Stimulated activated CD4-positive, alpha-beta T cell treated with anti-CD3 and anti-CD28 coated beads, TNF-alpha, amount 100 ng/mL, for 1 hour (primary cell): ENCODE measurements at regions not wholly inside any gene's neighbourhood (a gene's known extent, or its start where the extent isn't known, plus 50 kb on each side); places are given as distances from the start of the nearest gene placed in this dataset.
A peak's percentile ranks its signal among the peaks of the same experiment; 100 is the strongest.

ENCODE experiments used
- DNase-seq, 3 donors: peaks; one replicate each; pipeline ENCODE4 v3.0.0-alpha.2; 2020; ENCODE audit warnings: low read depth in 3 of 3, low spot score in 1 of 3

- no peak for DNase-seq
Observed at GRCh38 chr12:13316587-13317246, 120.2 kb downstream of the EMP1 start.

DNA sequence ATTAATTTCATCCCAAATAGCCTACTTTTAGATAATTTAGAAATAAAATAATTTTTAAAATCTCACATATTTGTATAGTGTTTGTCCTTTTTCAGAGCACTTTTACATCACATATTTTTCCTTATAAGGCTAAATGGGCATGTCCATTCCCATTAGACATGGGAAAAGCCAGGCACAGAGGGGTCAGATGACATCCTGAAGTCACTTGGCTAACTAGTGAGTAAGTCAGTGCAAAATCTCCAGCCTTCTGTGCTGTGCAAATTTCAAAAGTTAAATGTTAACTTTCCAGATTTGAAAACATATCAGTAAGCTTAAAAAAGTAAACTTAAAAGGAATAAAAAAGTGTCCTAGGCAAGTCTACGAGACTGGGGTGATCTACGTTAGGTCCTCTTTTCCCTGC is 117.4 kb downstream of the EMP1 start:
- DNase-seq = no peak

DNA sequence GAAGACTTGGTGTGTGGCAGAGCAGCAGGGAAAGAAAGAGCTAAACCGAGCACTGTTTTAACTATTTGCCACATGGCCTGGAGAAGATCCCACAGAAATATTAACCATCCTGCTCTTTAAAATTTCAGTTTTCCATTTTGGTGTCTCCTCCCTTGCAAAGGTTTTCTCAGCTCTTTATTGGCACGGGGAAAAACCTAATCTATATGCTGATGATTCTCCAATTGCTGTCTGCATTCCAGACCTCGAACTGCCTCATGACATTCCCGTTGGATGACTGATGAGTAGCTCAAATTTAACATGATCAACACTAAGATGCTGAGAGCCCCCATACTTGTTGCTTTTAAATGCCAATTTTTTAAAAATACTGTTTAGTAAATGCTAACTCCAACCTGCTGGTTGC is 115.0 kb downstream of the EMP1 start:
- no peak for DNase-seq

DNA sequence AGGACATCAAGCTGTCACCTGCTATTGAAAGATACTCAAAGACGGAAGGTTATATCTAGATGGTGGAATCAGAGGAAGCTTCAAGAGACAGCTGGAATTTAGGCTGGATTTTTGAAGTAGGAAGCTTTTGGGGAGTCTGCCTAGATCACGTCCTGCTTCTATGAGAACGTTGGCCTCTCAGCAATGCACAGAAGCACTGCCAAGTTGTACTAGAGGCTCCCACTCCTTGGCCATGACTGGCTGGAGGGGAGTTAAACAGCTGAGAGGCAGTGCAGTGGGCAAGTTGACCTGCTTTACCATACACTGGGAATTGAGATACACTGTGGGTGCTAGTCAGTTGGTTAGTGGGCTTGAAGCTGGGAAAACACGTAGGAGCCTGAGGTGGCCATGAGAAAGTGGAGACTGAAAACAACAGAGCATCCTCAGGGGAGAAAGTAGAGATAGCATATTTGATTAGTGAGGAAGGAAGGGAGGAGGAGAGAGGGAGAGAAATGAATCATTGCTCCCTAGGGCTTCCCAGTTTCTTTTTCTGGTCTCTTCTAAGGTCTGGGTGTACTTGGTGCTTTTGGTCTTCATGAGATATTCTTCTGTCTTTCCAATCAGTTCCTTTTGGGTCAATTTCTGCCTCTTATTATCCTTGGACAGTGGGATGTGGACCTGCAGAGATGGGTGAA is 110.8 kb downstream of the EMP1 start:
- DNase-seq = no peak

- no peak for DNase-seq
Observed at GRCh38 chr12:13304924-13305323, 108.4 kb downstream of the EMP1 start.

- DNase-seq = no peak
Observed at GRCh38 chr12:13299457-13299856, 102.9 kb downstream of the EMP1 start.

GRCh38 chr12:13293096-13293495 is 96.6 kb downstream of the EMP1 start:
- DNase-seq = no peak

DNA sequence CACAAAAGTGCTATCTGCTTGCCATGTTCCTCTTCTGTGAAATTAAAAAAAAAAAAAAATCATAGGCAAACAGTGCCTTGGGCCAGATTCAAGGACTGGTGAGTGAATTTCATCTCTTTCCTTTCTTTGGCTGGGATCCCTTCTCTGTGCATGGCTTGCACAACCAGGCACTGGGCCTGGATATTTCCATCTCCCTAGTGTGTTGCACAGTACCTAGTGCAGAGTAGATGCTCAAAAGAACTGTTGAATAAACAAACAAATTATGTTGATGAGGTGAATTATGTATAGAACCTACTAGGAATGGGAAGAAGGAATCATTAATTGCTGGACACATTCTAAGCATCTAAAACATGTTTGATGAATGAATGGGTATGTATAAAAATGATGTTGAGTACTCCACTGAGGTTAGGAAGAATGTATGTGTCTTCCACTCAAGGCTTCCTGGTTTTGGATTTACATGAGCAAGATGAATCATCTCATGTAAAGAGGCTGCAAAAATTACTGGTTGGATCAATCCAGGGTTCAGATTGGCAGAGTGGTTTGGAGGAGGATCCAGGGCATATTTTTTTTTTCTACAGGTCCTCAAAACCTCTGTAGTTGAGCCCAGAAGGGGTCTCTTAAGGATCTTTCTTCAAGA is 93.2 kb downstream of the EMP1 start:
- DNase-seq = no peak

GRCh38 chr12:13288937-13289652 is 92.6 kb downstream of the EMP1 start:
- no peak for DNase-seq

- DNase-seq = no peak
Observed at GRCh38 chr12:13288501-13288900, 92.0 kb downstream of the EMP1 start.

- no peak for DNase-seq
Observed at GRCh38 chr12:13283867-13284266, 87.3 kb downstream of the EMP1 start.

- no peak for DNase-seq
Observed at GRCh38 chr12:13282861-13283260, 86.3 kb downstream of the EMP1 start.

DNA sequence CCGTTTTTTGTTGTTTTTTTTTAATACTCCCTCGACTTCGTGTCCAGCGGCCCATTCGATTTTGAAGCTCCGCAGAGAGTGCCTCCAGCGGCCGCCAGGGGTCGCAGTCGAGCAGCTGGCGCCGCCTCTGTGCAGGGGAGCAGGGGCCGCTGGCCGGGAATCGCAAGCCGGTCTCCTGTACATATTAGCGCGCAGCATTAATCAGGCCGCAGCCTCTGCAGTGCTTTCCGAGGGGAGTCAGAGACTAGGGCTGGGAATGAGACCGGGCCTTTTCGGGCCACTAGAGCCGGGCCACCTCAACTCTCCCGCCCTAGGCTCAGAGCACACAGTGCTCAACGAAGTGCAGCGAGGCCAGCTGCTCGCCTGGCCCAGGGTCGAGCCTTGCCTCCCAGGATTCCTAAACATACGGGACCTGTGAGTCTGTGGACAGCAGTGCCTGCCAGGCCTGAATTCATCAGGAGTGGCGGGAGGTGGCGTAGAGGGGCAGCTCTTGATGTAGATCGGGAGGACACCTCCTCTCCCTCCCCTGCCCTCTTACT is 81.8 kb downstream of the EMP1 start:
- DNase-seq = peak in 2 of 3 donors; percentile 24 to 54

DNA sequence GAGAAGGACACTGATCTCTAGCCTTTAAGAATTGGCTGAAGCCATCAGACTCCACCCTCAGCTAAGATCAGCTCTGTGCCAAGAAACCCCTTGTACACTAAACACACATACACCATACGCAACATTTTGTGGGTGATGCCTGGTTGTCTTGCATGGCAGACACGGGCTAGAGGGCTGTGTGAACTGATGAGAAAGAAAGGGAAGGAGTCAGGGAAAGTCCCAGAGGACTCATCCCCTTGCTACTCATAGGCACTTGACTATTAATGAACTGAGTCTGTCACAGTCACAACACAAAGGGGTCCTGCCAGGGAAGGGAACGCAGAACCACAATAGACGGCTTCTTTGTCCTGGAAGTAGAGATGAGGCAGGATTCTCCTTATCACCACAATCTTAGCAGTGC is 80.8 kb downstream of the EMP1 start:
- DNase-seq = no peak

- DNase-seq = no peak
Observed at GRCh38 chr12:13275241-13276085, 78.9 kb downstream of the EMP1 start.

- DNase-seq = no peak
Observed at GRCh38 chr12:13273850-13274249, 77.3 kb downstream of the EMP1 start.

GRCh38 chr12:13273097-13273496 is 76.6 kb downstream of the EMP1 start:
- no peak for DNase-seq

- DNase-seq = no peak
Observed at GRCh38 chr12:13270817-13271216, 74.3 kb downstream of the EMP1 start.
